ENCODE measurements at regions not wholly inside any gene's neighbourhood (a gene's known extent, or its start where the extent isn't known, plus 50 kb on each side); places are given as distances from the start of the nearest gene placed in this dataset.

DNA sequence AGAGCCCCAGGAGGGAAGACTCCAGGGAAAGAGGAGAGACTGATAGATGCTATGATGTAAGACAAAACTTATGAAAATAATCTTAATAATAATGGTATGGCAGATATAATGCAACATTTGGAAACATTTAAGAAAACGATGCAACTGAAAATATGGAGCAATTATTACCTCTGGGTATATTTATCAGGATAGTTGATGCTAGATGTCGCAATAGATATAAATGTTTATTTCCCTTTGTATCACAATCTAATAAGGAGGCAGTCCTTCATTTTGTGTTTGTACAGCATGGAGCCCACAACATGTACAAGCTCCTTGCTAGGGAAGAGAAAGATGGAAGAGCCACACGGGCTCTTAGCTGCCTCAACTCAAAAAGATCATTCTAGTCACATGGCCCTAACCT lies 101.1 kb upstream of the TMEM132E start:
- TF ChIP-seq, protein P1, sequence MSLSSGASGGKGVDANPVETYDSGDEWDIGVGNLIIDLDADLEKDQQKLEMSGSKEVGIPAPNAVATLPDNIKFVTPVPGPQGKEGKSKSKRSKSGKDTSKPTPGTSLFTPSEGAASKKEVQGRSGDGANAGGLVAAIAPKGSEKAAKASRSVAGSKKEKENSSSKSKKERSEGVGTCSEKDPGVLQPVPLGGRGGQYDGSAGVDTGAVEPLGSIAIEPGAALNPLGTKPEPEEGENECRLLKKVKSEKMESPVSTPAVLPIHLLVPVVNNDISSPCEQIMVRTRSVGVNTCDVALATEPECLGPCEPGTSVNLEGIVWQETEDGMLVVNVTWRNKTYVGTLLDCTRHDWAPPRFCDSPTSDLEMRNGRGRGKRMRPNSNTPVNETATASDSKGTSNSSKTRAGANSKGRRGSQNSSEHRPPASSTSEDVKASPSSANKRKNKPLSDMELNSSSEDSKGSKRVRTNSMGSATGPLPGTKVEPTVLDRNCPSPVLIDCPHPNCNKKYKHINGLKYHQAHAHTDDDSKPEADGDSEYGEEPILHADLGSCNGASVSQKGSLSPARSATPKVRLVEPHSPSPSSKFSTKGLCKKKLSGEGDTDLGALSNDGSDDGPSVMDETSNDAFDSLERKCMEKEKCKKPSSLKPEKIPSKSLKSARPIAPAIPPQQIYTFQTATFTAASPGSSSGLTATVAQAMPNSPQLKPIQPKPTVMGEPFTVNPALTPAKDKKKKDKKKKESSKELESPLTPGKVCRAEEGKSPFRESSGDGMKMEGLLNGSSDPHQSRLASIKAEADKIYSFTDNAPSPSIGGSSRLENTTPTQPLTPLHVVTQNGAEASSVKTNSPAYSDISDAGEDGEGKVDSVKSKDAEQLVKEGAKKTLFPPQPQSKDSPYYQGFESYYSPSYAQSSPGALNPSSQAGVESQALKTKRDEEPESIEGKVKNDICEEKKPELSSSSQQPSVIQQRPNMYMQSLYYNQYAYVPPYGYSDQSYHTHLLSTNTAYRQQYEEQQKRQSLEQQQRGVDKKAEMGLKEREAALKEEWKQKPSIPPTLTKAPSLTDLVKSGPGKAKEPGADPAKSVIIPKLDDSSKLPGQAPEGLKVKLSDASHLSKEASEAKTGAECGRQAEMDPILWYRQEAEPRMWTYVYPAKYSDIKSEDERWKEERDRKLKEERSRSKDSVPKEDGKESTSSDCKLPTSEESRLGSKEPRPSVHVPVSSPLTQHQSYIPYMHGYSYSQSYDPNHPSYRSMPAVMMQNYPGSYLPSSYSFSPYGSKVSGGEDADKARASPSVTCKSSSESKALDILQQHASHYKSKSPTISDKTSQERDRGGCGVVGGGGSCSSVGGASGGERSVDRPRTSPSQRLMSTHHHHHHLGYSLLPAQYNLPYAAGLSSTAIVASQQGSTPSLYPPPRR (CRISPR knock-in tag; IDR thresholded peaks at IDR 0.05; ENCODE audit: borderline replicate concordance), result no peak
- no peak for TF ChIP-seq EGR1 (conservative IDR thresholded peaks at IDR 0.05)
- no peak for TF ChIP-seq SP1 (CRISPR knock-in tag; IDR thresholded peaks at IDR 0.05)
- TF ChIP-seq, protein P2, sequence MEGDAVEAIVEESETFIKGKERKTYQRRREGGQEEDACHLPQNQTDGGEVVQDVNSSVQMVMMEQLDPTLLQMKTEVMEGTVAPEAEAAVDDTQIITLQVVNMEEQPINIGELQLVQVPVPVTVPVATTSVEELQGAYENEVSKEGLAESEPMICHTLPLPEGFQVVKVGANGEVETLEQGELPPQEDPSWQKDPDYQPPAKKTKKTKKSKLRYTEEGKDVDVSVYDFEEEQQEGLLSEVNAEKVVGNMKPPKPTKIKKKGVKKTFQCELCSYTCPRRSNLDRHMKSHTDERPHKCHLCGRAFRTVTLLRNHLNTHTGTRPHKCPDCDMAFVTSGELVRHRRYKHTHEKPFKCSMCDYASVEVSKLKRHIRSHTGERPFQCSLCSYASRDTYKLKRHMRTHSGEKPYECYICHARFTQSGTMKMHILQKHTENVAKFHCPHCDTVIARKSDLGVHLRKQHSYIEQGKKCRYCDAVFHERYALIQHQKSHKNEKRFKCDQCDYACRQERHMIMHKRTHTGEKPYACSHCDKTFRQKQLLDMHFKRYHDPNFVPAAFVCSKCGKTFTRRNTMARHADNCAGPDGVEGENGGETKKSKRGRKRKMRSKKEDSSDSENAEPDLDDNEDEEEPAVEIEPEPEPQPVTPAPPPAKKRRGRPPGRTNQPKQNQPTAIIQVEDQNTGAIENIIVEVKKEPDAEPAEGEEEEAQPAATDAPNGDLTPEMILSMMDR (IDR thresholded peaks at IDR 0.05 in 2 of 3, conservative IDR thresholded peaks at IDR 0.05 in 1 of 3; ENCODE audit: insufficient read depth in 2 of 3, low read depth in 1 of 3, low read length in 3 of 3), result no peak
- no peak for TF ChIP-seq CBX3 (IDR thresholded peaks at IDR 0.05; ENCODE audit: borderline replicate concordance in 1 of 2, low read length in 2 of 2)
- no peak for TF ChIP-seq POLR2AphosphoS5 (IDR thresholded peaks at IDR 0.05; ENCODE audit: control insufficient read depth, insufficient read depth, low read depth, low read length)
